ENCODE measurements at regions not wholly inside any gene's neighbourhood (a gene's known extent, or its start where the extent isn't known, plus 50 kb on each side); places are given as distances from the start of the nearest gene placed in this dataset.
A peak's percentile ranks its signal among the peaks of the same experiment; 100 is the strongest.

- DNase-seq (ENCODE audit: low read depth) = peak; percentile 72
Measured at GRCh38 chr3:178263236-178263916, 272.9 kb upstream of the KCNMB2 start.

GRCh38 chr3:178267158-178267844 is 268.9 kb upstream of the KCNMB2 start:
- DNase-seq (ENCODE audit: low read depth) = no peak

- DNase-seq (ENCODE audit: low read depth) = peak; percentile 26
Measured at GRCh38 chr3:178270838-178271237, 265.4 kb upstream of the KCNMB2 start.

GRCh38 chr3:178271740-178272387 is 264.4 kb upstream of the KCNMB2 start:
- DNase-seq (ENCODE audit: low read depth) = peak; percentile 59

- DNase-seq (ENCODE audit: low read depth) = no peak
Measured at GRCh38 chr3:178272841-178273240, 263.4 kb upstream of the KCNMB2 start.

- DNase-seq (ENCODE audit: low read depth) = no peak
Measured at GRCh38 chr3:178274711-178275110, 261.5 kb upstream of the KCNMB2 start.

- DNase-seq (ENCODE audit: low read depth) = peak; percentile 37
Measured at GRCh38 chr3:178275311-178275710, 260.9 kb upstream of the KCNMB2 start.

- DNase-seq (ENCODE audit: low read depth) = peak; percentile 94
Measured at GRCh38 chr3:178275793-178276192, 260.4 kb upstream of the KCNMB2 start.

- peak; percentile 87 for DNase-seq (ENCODE audit: low read depth)
Measured at GRCh38 chr3:178277605-178278004, 258.6 kb upstream of the KCNMB2 start.

GRCh38 chr3:178283561-178283960 is 252.7 kb upstream of the KCNMB2 start:
- DNase-seq (ENCODE audit: low read depth) = no peak

GRCh38 chr3:178284181-178284580 is 252.1 kb upstream of the KCNMB2 start:
- DNase-seq (ENCODE audit: low read depth) = no peak

GRCh38 chr3:178288074-178288473 is 248.2 kb upstream of the KCNMB2 start:
- DNase-seq (ENCODE audit: low read depth) = no peak

- DNase-seq (ENCODE audit: low read depth) = peak; percentile 67
Measured at GRCh38 chr3:178289544-178290160, 246.6 kb upstream of the KCNMB2 start.

- DNase-seq (ENCODE audit: low read depth) = no peak
Measured at GRCh38 chr3:178291574-178292370, 244.5 kb upstream of the KCNMB2 start.

GRCh38 chr3:178295292-178295912 is 240.8 kb upstream of the KCNMB2 start:
- peak; percentile 50 for DNase-seq (ENCODE audit: low read depth)

- DNase-seq (ENCODE audit: low read depth) = no peak
Measured at GRCh38 chr3:178297199-178297598, 239.0 kb upstream of the KCNMB2 start.

- DNase-seq (ENCODE audit: low read depth) = no peak
Measured at GRCh38 chr3:178297740-178298139, 238.5 kb upstream of the KCNMB2 start.

- DNase-seq (ENCODE audit: low read depth) = no peak
Measured at GRCh38 chr3:178300441-178300959, 235.7 kb upstream of the KCNMB2 start.

- no peak for DNase-seq (ENCODE audit: low read depth)
Measured at GRCh38 chr3:178302966-178303930, 233.0 kb upstream of the KCNMB2 start.

Data from amniotic epithelial cell (primary cell).